GM18498 (cell line): ENCODE measurements at regions not wholly inside any gene's neighbourhood (a gene's known extent, or its start where the extent isn't known, plus 50 kb on each side); places are given as distances from the start of the nearest gene placed in this dataset.
"Not testable (repeated sequence)": the region's sequence is repeated elsewhere in the genome, so short reads cannot be mapped to it uniquely, and the experiment has no call there.

Experiments
- ATAC-seq: cut with Tn5 transposase; IDR thresholded peaks from one replicate; pipeline ENCODE4 v1.9.1; 2021; ENCODE audit warnings: mild to moderate bottlenecking, moderate library complexity; ENCODE audit not compliant: unreplicated experiment

- ATAC-seq, result not testable (repeated sequence)
Observed at GRCh38 chr2:220387758-220388157, 760.3 kb downstream of the SLC4A3 start.

- ATAC-seq, result no peak
Observed at GRCh38 chr2:220393711-220394110, 766.3 kb downstream of the SLC4A3 start.

GRCh38 chr2:220394433-220394832, 767.0 kb downstream of the SLC4A3 start:
- ATAC-seq, result no peak

- no peak for ATAC-seq
Observed at GRCh38 chr2:220396287-220396686, 768.9 kb downstream of the SLC4A3 start.

- ATAC-seq, result no peak
Observed at GRCh38 chr2:220410296-220410695, 782.9 kb downstream of the SLC4A3 start.

- no peak for ATAC-seq
Observed at GRCh38 chr2:220417503-220417902, 790.1 kb downstream of the SLC4A3 start.

GRCh38 chr2:220419647-220420046, 792.2 kb downstream of the SLC4A3 start:
- no peak for ATAC-seq

GRCh38 chr2:220420820-220421219, 793.4 kb downstream of the SLC4A3 start:
- ATAC-seq, result no peak

GRCh38 chr2:220422676-220423075, 795.2 kb downstream of the SLC4A3 start:
- no peak for ATAC-seq

- ATAC-seq, result no peak
Observed at GRCh38 chr2:220424561-220424960, 797.1 kb downstream of the SLC4A3 start.

- no peak for ATAC-seq
Observed at GRCh38 chr2:220432645-220433044, 805.2 kb downstream of the SLC4A3 start.

GRCh38 chr2:220433131-220433530, 805.7 kb downstream of the SLC4A3 start:
- ATAC-seq, result no peak

- ATAC-seq, result no peak
Observed at GRCh38 chr2:220434385-220434784, 807.0 kb downstream of the SLC4A3 start.

- ATAC-seq, result no peak
Observed at GRCh38 chr2:220437938-220438337, 810.5 kb downstream of the SLC4A3 start.

GRCh38 chr2:220440731-220441130, 813.3 kb downstream of the SLC4A3 start:
- no peak for ATAC-seq

GRCh38 chr2:220441404-220441803, 814.0 kb downstream of the SLC4A3 start:
- no peak for ATAC-seq

GRCh38 chr2:220442012-220442411, 814.6 kb downstream of the SLC4A3 start:
- ATAC-seq, result no peak

GRCh38 chr2:220445429-220446105, 818.1 kb downstream of the SLC4A3 start:
- no peak for ATAC-seq

- ATAC-seq, result no peak
Observed at GRCh38 chr2:220446106-220446712, 818.8 kb downstream of the SLC4A3 start.

- ATAC-seq, result no peak
Observed at GRCh38 chr2:220450846-220451245, 823.4 kb downstream of the SLC4A3 start.

GRCh38 chr2:220451438-220451837, 824.0 kb downstream of the SLC4A3 start:
- ATAC-seq, result no peak

- no peak for ATAC-seq
Observed at GRCh38 chr2:220452561-220452960, 825.1 kb downstream of the SLC4A3 start.
